Stomach (tissue), 8 donors: ENCODE measurements at regions not wholly inside any gene's neighbourhood (a gene's known extent, or its start where the extent isn't known, plus 50 kb on each side); places are given as distances from the start of the nearest gene placed in this dataset.

Source experiments
- DNase-seq, 2 donors: peaks; one replicate each; pipeline versions ENCODE4 v3.0.0 to v3.0.0-alpha.2; 2013 to 2019
- H3K27ac ChIP-seq, 5 donors: fragments of 200-600 bp in 4 of 5; sonication (generic) in 4 of 5; one replicate each; pipeline ENCODE4 v1.5.1; 2013 to 2019; ENCODE audit warnings: mild to moderate bottlenecking in 1 of 5, moderate library complexity in 1 of 5
- H3K27me3 ChIP-seq, 3 donors: fragments of 200-600 bp; sonication (generic); one replicate each; pipeline ENCODE4 v1.5.1; 2017 to 2019; ENCODE audit warnings: mixed run types in 1 of 3
- H3K36me3 ChIP-seq, 4 donors: fragments of 200-600 bp; sonication (generic); 1 replicate in 3 of 4; 2 replicates in 1 of 4; pipeline ENCODE4 v1.5.1; 2016 to 2019
- H3K4me1 ChIP-seq, 4 donors: fragments of 200-600 bp; sonication (generic); one replicate each; pipeline ENCODE4 v1.5.1; 2016 to 2019
- H3K4me3 ChIP-seq, 4 donors: fragments of 200-600 bp; sonication (generic) in 3 of 4; one replicate each; pipeline ENCODE4 v1.5.1; 2016 to 2019; ENCODE audit warnings: mild to moderate bottlenecking in 1 of 4
- H3K9me3 ChIP-seq, 4 donors: fragments of 200-600 bp; sonication (generic); one replicate each; pipeline ENCODE4 v1.5.1; 2016 to 2019
- CTCF ChIP-seq, 7 experiments: fragments of 450-650 bp in 4 of 7; fragments of 200-600 bp in 3 of 7; sonication (generic) in 3 of 7; IDR thresholded peaks; one replicate each; pipeline ENCODE4 v1.5.1; 2016 to 2019; ENCODE audit warnings: antibody characterized with exemption in 7 of 7, control low read depth in 2 of 7, mild to moderate bottlenecking in 1 of 7
- EP300 ChIP-seq: sonication (generic); formaldehyde crosslinking; IDR thresholded peaks from one replicate; pipeline ENCODE4 v1.6.1; 2017; ENCODE audit warnings: antibody characterized with exemption
- POLR2A ChIP-seq, 4 donors: fragments of 450-650 bp; IDR thresholded peaks; one replicate each; pipeline ENCODE4 v1.6.1; 2016; ENCODE audit warnings: antibody characterized with exemption in 4 of 4, control low read depth in 2 of 4, mild to moderate bottlenecking in 1 of 4, moderate library complexity in 1 of 4
- POLR2AphosphoS5 ChIP-seq, 3 donors: sonication (generic); formaldehyde crosslinking; IDR thresholded peaks; one replicate each; pipeline ENCODE4 v1.6.1; 2016; ENCODE audit warnings: antibody characterized with exemption in 3 of 3
- WGBS, 5 donors: extraction: QIAGEN DNeasy Blood & Tissue Kit in 3 of 5; methylation state at CpG; one replicate each; pipeline versions ENCODE4 v1.1.5 to v1.1.7; 2013 to 2018; 5-methylcytosine and 5-hydroxymethylcytosine counted together
- intact Hi-C: fragments of 100-400 bp; cut with DNase I; formaldehyde crosslinking; loops from one replicate; pipeline ENCODE4 v1.15.1; 2023; ENCODE audit warnings: low total_unique reads
- donor health status: healthy with polysubstance abuse.
- donor health status: Bipolar disorder and iron deficiency.
- donor health status: healthy.

- TF ChIP-seq POLR2A (IDR thresholded peaks at IDR 0.05) (no peak), EP300 (no peak), CTCF (IDR thresholded peaks at IDR 0.05) (no peak), POLR2AphosphoS5 (IDR thresholded peaks at IDR 0.05) (no peak)
- intact Hi-C loops, result no loop called here
- peak in 1 of 2 donors; percentile 9 for DNase-seq
- Histone ChIP-seq H3K36me3 (no peaks in the 10 kb centered on the region), H3K27ac (no peak overlapping the region), H3K9me3 (no peaks in the 10 kb centered on the region), H3K4me1 (no peaks in the 10 kb centered on the region), H3K27me3 (no peaks in the 10 kb centered on the region), H3K4me3 (no peak overlapping the region)
- WGBS, 5 donors, result 52 to 56% (median 54%) methylated on average over 6 of the region's 6 CpGs
Measured at GRCh38 chr18:41744421-41745030, 210.5 kb upstream of the PIK3C3 start.

- H3K4me3 ChIP-seq, result no peak overlapping the region
- no peaks in the 10 kb centered on the region for H3K9me3 ChIP-seq
- no peaks in the 10 kb centered on the region for H3K27me3 ChIP-seq
- no peak for TF ChIP-seq CTCF (IDR thresholded peaks at IDR 0.05)
- no peak for TF ChIP-seq POLR2AphosphoS5 (IDR thresholded peaks at IDR 0.05)
- TF ChIP-seq EP300, result no peak
- H3K4me1 ChIP-seq, result no peaks in the 10 kb centered on the region
- WGBS, 5 donors, result 83 to 91% (median 88%) methylated on average over 1 of the region's 1 CpG
- no peak overlapping the region for H3K27ac ChIP-seq
- intact Hi-C loops, result no loop called here
- H3K36me3 ChIP-seq, result no peaks in the 10 kb centered on the region
- DNase-seq, result no peak
Measured at GRCh38 chr18:41737218-41737617, 217.8 kb upstream of the PIK3C3 start.

- no peak overlapping the region for H3K4me3 ChIP-seq
- H3K36me3 ChIP-seq, result no peaks in the 10 kb centered on the region
- intact Hi-C loops, result no loop called here
- H3K27me3 ChIP-seq, result no peaks in the 10 kb centered on the region
- no peaks in the 10 kb centered on the region for H3K4me1 ChIP-seq
- TF ChIP-seq CTCF (IDR thresholded peaks at IDR 0.05), result no peak
- no peak for TF ChIP-seq POLR2AphosphoS5 (IDR thresholded peaks at IDR 0.05)
- TF ChIP-seq POLR2A (IDR thresholded peaks at IDR 0.05), result no peak
- TF ChIP-seq EP300, result no peak
- DNase-seq, result no peak
- no peaks in the 10 kb centered on the region for H3K9me3 ChIP-seq
- WGBS, 5 donors, result 84 to 95% (median 91%) methylated on average over 1 of the region's 1 CpG
- H3K27ac ChIP-seq, result no peak overlapping the region
Measured at GRCh38 chr18:41734917-41735316, 220.1 kb upstream of the PIK3C3 start.

GRCh38 chr18:41732356-41732755, 222.7 kb upstream of the PIK3C3 start:
- no peak for DNase-seq
- intact Hi-C loops, result no loop called here
- TF ChIP-seq CTCF (IDR thresholded peaks at IDR 0.05) (no peak), EP300 (no peak), POLR2AphosphoS5 (IDR thresholded peaks at IDR 0.05) (no peak)
- H3K27ac ChIP-seq, result no peak overlapping the region
- H3K9me3 ChIP-seq, result no peaks in the 10 kb centered on the region
- H3K27me3 ChIP-seq, result no peaks in the 10 kb centered on the region
- 50 to 71% (median 61%) methylated on average over 2 of the region's 2 CpGs for WGBS, 5 donors
- no peak overlapping the region for H3K4me3 ChIP-seq
- H3K4me1 ChIP-seq, result no peaks in the 10 kb centered on the region
- H3K36me3 ChIP-seq, result no peaks in the 10 kb centered on the region
